AG08395 (cell line): ENCODE measurements at regions not wholly inside any gene's neighbourhood (a gene's known extent, or its start where the extent isn't known, plus 50 kb on each side); places are given as distances from the start of the nearest gene placed in this dataset.
"Not testable (repeated sequence)": the region's sequence is repeated elsewhere in the genome, so short reads cannot be mapped to it uniquely, and the experiment has no call there.

Experiments
- DNase-seq: peaks from one replicate; pipeline ENCODE4 v3.0.0; 2012; ENCODE audit warnings: mixed read lengths, low spot score

GRCh38 chrX:77160301-77160700, 286.9 kb upstream of the FGF16 start:
- DNase-seq, result no peak

- no peak for DNase-seq
Measured at GRCh38 chrX:77162777-77163176, 284.4 kb upstream of the FGF16 start.

GRCh38 chrX:77167993-77168392, 279.2 kb upstream of the FGF16 start:
- no peak for DNase-seq

GRCh38 chrX:77174680-77175519, 272.3 kb upstream of the FGF16 start:
- no peak for DNase-seq

GRCh38 chrX:77200663-77201062, 246.5 kb upstream of the FGF16 start:
- DNase-seq, result no peak

GRCh38 chrX:77223046-77223445, 224.1 kb upstream of the FGF16 start:
- no peak for DNase-seq

- DNase-seq, result no peak
Measured at GRCh38 chrX:77264490-77264889, 182.7 kb upstream of the FGF16 start.

GRCh38 chrX:77275392-77275791, 171.8 kb upstream of the FGF16 start:
- no peak for DNase-seq

- DNase-seq, result no peak
Measured at GRCh38 chrX:77276742-77277141, 170.4 kb upstream of the FGF16 start.

GRCh38 chrX:77277911-77278310, 169.3 kb upstream of the FGF16 start:
- no peak for DNase-seq

GRCh38 chrX:77279373-77279772, 167.8 kb upstream of the FGF16 start:
- not testable (repeated sequence) for DNase-seq

GRCh38 chrX:77293331-77293995, 153.7 kb upstream of the FGF16 start:
- DNase-seq, result no peak

GRCh38 chrX:77298296-77298695, 148.9 kb upstream of the FGF16 start:
- DNase-seq, result no peak

- no peak for DNase-seq
Measured at GRCh38 chrX:77298790-77299189, 148.4 kb upstream of the FGF16 start.

GRCh38 chrX:77299549-77299948, 147.6 kb upstream of the FGF16 start:
- no peak for DNase-seq

- no peak for DNase-seq
Measured at GRCh38 chrX:77342004-77342403, 105.2 kb upstream of the FGF16 start.

GRCh38 chrX:77346859-77347258, 100.3 kb upstream of the FGF16 start:
- DNase-seq, result no peak

GRCh38 chrX:77347572-77347971, 99.6 kb upstream of the FGF16 start:
- DNase-seq, result no peak

GRCh38 chrX:77389891-77390290, 57.3 kb upstream of the FGF16 start:
- no peak for DNase-seq

GRCh38 chrX:77390365-77390764, 56.8 kb upstream of the FGF16 start:
- not testable (repeated sequence) for DNase-seq

GRCh38 chrX:77396781-77397180, 50.4 kb upstream of the FGF16 start:
- DNase-seq, result no peak
